Stimulated activated effector memory CD8-positive, alpha-beta T cell treated with anti-CD3 and anti-CD28 coated beads, Interleukin-12 subunit alpha, Interleukin-12 subunit beta, amount 100 ng/mL, for 72 hours (primary cell): ENCODE measurements at regions not wholly inside any gene's neighbourhood (a gene's known extent, or its start where the extent isn't known, plus 50 kb on each side); places are given as distances from the start of the nearest gene placed in this dataset.

Source experiments
- ATAC-seq: fragments of 150-1000 bp; cut with Tn5 transposase; 2 replicates; pipeline ENCODE4 v1.10.0; 2021
- DNase-seq, 2 donors: peaks; one replicate each; pipeline ENCODE4 v3.0.0; 2021 to 2022; ENCODE audit warnings: low spot score in 2 of 2
- H3K27ac Mint-ChIP-seq: one replicate; pipeline ENCODE4 v1.8.0; 2022; ENCODE audit warnings: mild to moderate bottlenecking, mixed read lengths
- H3K36me3 Mint-ChIP-seq: one replicate; pipeline ENCODE4 v1.8.0; 2022; ENCODE audit warnings: mild to moderate bottlenecking, mixed read lengths
- H3K4me1 Mint-ChIP-seq: one replicate; pipeline ENCODE4 v1.8.0; 2022; ENCODE audit warnings: mixed read lengths
- H3K4me3 Mint-ChIP-seq: one replicate; pipeline ENCODE4 v1.8.0; 2022; ENCODE audit warnings: mild to moderate bottlenecking, mixed read lengths
- H3K9me3 Mint-ChIP-seq: one replicate; pipeline ENCODE4 v1.8.0; 2022; ENCODE audit warnings: mixed read lengths

DNA sequence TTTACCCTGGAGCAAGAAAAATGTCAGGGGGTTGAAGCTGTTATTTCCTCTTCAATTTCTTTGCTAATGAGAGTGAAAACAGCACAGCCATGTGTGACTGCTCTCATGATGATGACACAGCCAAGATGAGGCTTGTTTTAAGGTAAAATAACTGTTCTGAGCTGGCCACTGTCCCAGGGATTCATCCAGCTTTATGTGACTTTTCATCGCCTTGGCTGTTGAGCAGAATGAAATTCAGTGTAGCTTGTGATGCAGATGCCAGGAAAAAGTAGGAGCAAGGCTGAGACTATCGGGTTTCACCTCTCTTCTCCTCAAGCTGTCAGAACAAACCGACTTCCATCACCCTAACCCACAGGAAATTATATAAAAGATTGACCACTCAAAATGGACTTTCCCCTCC lies 361.8 kb upstream of the CDH5 start:
- Mint-ChIP-seq H3K27ac (no peak overlapping the region), H3K4me1 (no peaks in the 10 kb centered on the region), H3K36me3 (no peaks in the 10 kb centered on the region), H3K9me3 (peaks cover 2% of the 10 kb centered on the region), H3K4me3 (no peak overlapping the region)
- no peak for DNase-seq
- ATAC-seq = no peak

GRCh38 chr16:66003201-66003600 lies 363.3 kb upstream of the CDH5 start:
- DNase-seq (no peak), ATAC-seq (no peak)
- Mint-ChIP-seq H3K9me3 (peaks cover 5% of the 10 kb centered on the region), H3K36me3 (no peaks in the 10 kb centered on the region), H3K27ac (no peak overlapping the region), H3K4me3 (no peak overlapping the region), H3K4me1 (no peaks in the 10 kb centered on the region)

- ATAC-seq (no peak), DNase-seq (no peak)
- Mint-ChIP-seq H3K4me3 (no peak overlapping the region), H3K27ac (no peak overlapping the region), H3K4me1 (no peaks in the 10 kb centered on the region), H3K9me3 (peaks cover 5% of the 10 kb centered on the region), H3K36me3 (no peaks in the 10 kb centered on the region)
Observed at GRCh38 chr16:66002601-66003000, 363.9 kb upstream of the CDH5 start.

GRCh38 chr16:66001432-66001831 lies 365.1 kb upstream of the CDH5 start:
- ATAC-seq (no peak), DNase-seq (no peak)
- Mint-ChIP-seq H3K27ac (no peak overlapping the region), H3K4me3 (no peak overlapping the region), H3K36me3 (no peaks in the 10 kb centered on the region), H3K4me1 (no peaks in the 10 kb centered on the region), H3K9me3 (peaks cover 5% of the 10 kb centered on the region)

DNA sequence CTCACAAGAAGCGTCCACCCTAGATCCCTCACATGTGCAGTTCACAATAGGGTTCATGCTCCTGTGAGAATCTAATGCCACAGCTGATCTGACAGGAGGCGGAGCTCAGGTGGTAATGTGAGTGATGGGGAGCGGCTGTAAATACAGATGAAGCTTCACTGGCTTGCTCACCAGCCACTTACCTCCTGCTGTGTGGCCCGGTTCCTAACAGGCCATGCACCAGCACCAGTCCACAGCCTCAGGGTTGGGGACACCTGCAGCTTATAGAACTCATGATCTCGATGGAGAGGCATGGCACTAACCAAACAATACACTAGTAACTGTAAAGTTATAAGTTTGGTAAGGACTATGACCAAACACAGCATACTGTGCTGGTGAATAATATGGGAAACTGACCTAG lies 368.0 kb upstream of the CDH5 start:
- no peak for DNase-seq
- ATAC-seq = no peak
- no peaks in the 10 kb centered on the region for H3K4me1 Mint-ChIP-seq
- peaks cover 3% of the 10 kb centered on the region for H3K9me3 Mint-ChIP-seq
- no peak overlapping the region for H3K4me3 Mint-ChIP-seq
- H3K36me3 Mint-ChIP-seq = peaks cover 4% of the 10 kb centered on the region
- no peak overlapping the region for H3K27ac Mint-ChIP-seq

DNA sequence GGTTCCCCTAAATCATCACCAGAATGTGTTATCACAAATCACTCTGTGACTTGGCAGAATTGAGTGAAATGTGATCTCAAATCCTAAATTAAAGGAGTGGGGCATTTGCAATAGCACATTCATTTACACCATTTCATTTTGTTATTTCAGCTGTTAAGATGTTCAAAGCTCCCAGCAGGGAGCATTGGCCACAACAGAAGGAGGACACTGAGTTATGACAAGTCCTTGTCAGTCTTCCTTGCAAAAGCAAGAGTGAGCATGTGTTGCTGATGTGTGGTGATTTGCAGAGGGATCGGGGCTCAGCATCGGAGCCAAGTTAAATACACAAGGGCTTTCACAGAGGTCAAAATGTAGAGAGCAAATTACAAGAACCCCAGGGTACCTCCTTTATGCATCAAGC lies 372.2 kb upstream of the CDH5 start:
- Mint-ChIP-seq H3K36me3 (peaks cover 4% of the 10 kb centered on the region), H3K4me1 (no peaks in the 10 kb centered on the region), H3K9me3 (peaks cover 6% of the 10 kb centered on the region), H3K4me3 (no peak overlapping the region), H3K27ac (no peak overlapping the region)
- DNase-seq = no peak
- ATAC-seq = no peak

DNA sequence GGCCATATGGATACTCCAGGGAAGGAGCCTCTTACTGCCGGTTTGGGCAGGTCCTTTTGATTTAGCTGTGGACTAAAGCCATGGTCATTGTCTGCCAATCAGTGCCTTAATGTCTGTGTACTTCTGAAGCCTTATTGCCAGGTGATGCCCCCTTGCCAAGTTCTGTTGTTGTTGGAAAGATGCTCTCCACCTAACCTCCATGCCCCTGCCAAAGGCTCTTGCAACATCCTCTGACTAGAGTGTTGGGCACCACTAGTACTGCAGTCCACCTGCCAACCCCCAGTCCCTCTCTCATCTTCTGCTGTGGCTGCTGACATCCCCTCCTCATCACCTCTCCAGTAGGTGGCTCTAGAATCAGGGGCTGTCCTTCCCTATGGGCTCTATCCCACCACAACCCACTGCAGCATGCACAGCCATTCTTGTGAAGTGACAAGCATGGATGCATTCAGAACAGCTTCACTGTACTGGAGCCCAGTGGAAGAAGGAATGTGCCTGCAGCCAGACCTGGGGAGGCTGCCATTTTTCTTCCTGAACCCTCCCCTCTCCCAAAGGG lies 375.3 kb upstream of the CDH5 start:
- Mint-ChIP-seq H3K27ac (no peak overlapping the region), H3K36me3 (peaks cover 4% of the 10 kb centered on the region)
- DNase-seq = no peak

DNA sequence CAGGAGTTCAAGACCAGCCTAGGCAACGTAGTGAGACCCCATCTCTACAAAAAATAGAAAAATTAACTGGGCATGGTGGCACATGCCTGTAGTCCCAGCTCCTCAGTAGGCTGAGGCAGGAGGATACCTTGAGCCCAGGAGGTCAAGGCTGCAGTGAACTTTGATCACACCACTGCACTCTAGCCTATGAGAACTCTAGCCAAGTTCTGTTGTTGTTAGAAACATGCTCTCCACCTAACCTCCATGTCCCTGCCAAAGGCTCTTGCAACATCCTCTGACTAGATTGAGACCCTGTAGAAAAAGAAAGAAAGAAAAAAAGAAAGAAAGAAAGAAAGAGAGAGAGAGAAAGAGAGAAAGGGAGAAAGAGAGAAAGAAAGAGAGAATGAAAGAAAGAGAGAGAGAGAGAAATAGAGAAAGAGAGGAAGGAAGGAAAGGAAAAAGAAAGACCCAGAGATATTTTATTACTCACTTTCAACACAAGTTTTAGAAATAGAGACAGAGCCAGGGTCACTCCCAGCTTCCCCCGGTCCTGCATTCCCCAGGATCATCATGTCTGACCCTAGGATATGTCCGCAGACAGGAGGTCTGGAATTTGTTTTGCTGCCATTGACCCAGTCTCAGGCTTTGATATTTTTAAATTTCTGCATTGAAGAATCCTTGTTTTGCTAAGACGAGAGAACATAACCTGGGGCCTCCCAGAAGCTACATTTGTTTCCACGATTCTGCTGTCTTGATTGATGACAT lies 376.5 kb upstream of the CDH5 start:
- no peak overlapping the region for H3K27ac Mint-ChIP-seq
- ATAC-seq = no peak
- no peak for DNase-seq
- no peak overlapping the region for H3K4me3 Mint-ChIP-seq
- H3K9me3 Mint-ChIP-seq = peaks cover 2% of the 10 kb centered on the region
- no peaks in the 10 kb centered on the region for H3K4me1 Mint-ChIP-seq
- H3K36me3 Mint-ChIP-seq = no peaks in the 10 kb centered on the region

More for the DNA sequence above, 375.3 kb upstream of the CDH5 start:
- H3K4me1 Mint-ChIP-seq = no peaks in the 10 kb centered on the region
- no peak for ATAC-seq
- no peak overlapping the region for H3K4me3 Mint-ChIP-seq
- peaks cover 2% of the 10 kb centered on the region for H3K9me3 Mint-ChIP-seq

DNA sequence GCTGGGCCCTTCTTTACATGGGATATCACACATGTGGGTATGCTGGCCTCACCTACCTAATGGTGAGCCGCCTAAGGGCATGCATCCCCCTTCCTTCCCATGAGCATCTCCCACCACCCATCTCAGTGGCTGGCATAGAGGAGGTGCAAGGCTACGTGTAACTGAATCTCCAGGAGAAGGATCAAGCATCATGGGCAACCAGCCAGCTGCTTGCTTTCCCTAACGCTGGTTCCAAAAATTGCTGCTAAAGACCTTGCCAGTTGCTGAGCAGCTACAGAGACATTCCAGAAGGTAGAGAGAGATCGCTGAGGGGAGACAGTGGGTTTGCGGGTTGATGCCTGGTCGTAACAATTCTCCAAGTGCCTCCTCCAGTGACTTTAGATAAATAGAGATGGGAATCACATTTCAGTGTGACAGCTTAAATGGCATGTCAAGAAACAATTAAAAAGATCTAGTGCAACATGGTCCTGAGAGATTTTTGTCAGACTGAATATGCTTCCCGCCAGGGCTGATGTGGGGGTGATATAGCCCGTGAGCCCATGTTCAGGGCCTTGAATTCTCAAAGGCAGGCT lies 378.4 kb upstream of the CDH5 start:
- Mint-ChIP-seq H3K9me3 (peaks cover 2% of the 10 kb centered on the region), H3K4me1 (no peaks in the 10 kb centered on the region), H3K4me3 (no peak overlapping the region), H3K36me3 (no peaks in the 10 kb centered on the region), H3K27ac (no peak overlapping the region)
- DNase-seq (no peak), ATAC-seq (no peak)

DNA sequence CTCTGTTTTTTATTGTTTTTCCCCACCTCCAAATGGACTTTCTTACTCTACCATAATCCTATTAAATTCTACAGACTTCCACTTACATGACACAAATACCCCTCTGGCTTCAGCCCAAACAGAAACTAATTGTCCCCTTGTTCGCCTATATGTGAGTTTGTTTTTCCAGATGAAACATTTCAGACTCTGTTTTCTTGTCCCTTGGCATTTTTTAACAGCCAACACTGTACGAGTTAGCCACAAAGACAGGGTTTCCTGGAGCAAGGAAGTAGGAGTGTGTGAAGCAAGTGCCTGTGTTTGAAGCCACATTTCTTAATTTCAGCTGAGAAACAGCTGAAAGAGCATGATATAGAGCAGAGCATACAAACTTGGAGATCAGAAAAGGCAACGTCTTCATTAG lies 382.2 kb upstream of the CDH5 start:
- no peak overlapping the region for H3K27ac Mint-ChIP-seq
- ATAC-seq (no peak), DNase-seq (no peak)
- no peak overlapping the region for H3K4me3 Mint-ChIP-seq
- no peaks in the 10 kb centered on the region for H3K9me3 Mint-ChIP-seq
- no peaks in the 10 kb centered on the region for H3K4me1 Mint-ChIP-seq
- H3K36me3 Mint-ChIP-seq = no peaks in the 10 kb centered on the region

DNA sequence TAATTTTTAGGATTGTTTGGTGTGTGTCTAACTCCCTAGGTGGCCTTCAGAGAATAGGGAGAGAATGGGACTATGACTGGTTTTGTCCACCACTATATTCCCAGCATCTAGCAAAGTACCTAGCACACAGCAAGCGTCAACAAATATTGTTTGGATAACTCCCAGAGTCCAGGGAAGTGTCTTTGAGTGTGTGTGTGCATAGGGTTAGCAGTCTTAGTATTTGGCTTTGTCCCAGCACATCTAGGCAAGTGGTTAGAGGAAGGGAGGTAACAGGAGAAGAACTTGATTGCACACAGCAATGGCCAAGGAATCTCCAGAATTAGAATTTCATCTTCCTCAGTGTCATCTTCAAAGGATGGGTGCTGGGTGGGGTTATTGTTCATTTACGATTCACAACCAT lies 385.4 kb upstream of the CDH5 start:
- H3K4me1 Mint-ChIP-seq = no peaks in the 10 kb centered on the region
- H3K9me3 Mint-ChIP-seq = peaks cover 3% of the 10 kb centered on the region

GRCh38 chr16:65975049-65975708 lies 391.3 kb upstream of the CDH5 start:
- no peaks in the 10 kb centered on the region for H3K4me1 Mint-ChIP-seq
- H3K9me3 Mint-ChIP-seq = peaks cover 11% of the 10 kb centered on the region
- no peak overlapping the region for H3K27ac Mint-ChIP-seq
- H3K36me3 Mint-ChIP-seq = no peaks in the 10 kb centered on the region
- DNase-seq = no peak
- no peak for ATAC-seq
- H3K4me3 Mint-ChIP-seq = no peak overlapping the region

More for the DNA sequence above, 385.4 kb upstream of the CDH5 start:
- DNase-seq (no peak), ATAC-seq (no peak)
- Mint-ChIP-seq H3K36me3 (no peaks in the 10 kb centered on the region), H3K27ac (no peak overlapping the region), H3K4me3 (no peak overlapping the region)

DNA sequence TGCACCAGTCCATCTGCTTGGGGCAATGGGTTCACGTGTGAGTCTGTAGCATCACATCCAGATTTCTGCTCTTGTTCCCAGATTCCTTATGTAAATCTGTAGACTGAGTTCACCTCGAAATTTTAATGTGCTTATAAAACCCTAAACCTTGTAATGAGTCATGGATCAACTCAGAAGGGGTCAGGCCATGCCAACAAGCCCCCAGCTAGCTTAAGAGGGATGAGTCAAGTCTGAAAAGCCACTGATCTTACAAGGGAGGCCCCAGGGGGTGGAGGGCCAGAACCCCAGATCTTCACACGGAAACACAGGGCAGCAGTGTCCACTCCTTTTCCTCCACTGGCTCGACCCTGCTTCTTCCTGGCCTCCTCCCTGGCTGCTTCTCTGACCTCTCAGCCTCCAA lies 399.1 kb upstream of the CDH5 start:
- Mint-ChIP-seq H3K4me1 (no peaks in the 10 kb centered on the region), H3K36me3 (no peaks in the 10 kb centered on the region), H3K27ac (no peak overlapping the region), H3K9me3 (peaks cover 12% of the 10 kb centered on the region), H3K4me3 (no peak overlapping the region)
- ATAC-seq (no peak), DNase-seq (no peak)

DNA sequence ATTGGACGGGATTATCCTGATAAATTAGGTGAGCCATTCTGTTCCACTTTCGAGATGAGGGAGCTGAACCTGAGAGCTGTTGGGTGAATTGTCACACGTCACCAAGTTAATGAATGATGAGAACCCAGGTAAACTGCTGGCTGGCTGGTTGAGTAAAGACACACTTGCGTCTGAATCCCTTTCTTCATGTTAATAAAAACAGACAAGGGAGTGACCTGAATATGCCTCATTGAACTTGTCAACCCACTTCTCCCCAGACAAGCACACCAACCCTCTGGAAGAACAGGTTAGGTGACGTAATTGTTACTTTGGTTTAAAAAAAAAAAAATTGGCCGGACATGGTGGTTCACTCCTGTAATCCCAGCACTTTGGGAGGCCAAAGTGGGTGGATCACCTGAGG lies 400.9 kb upstream of the CDH5 start:
- DNase-seq (no peak), ATAC-seq (no peak)
- H3K36me3 Mint-ChIP-seq = no peaks in the 10 kb centered on the region
- H3K9me3 Mint-ChIP-seq = peaks cover 10% of the 10 kb centered on the region
- no peaks in the 10 kb centered on the region for H3K4me1 Mint-ChIP-seq
- H3K27ac Mint-ChIP-seq = no peak overlapping the region
- H3K4me3 Mint-ChIP-seq = no peak overlapping the region

- no peak overlapping the region for H3K4me3 Mint-ChIP-seq
- H3K27ac Mint-ChIP-seq = no peak overlapping the region
- DNase-seq = no peak
- H3K4me1 Mint-ChIP-seq = no peaks in the 10 kb centered on the region
- no peak for ATAC-seq
- H3K36me3 Mint-ChIP-seq = no peaks in the 10 kb centered on the region
- H3K9me3 Mint-ChIP-seq = peaks cover 8% of the 10 kb centered on the region
Observed at GRCh38 chr16:65964752-65965151, 401.7 kb upstream of the CDH5 start.
